ENCODE measurements at regions not wholly inside any gene's neighbourhood (a gene's known extent, or its start where the extent isn't known, plus 50 kb on each side); places are given as distances from the start of the nearest gene placed in this dataset.

DNA sequence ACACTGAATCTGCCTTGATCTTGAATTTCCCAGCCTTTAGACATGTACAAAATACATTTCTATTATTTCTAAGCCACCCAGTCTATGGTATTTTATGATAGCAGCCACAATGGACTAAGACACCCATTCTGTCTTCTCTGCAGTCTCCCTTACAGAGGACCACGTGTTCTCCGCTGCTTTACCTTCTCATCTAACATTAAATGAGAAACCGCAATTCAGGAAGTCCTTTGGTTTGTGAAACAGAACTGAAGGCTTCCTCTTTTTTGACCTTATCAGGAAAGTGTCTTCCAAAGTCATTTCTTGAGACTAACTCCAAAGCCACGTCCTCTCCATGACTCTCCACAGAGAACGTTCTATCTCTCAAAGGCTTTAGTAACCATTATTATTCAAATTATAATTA, 560.1 kb downstream of the OMA1 start:
- Histone ChIP-seq H3K9me2 (replicated peaks; ENCODE audit: low read length) (no peaks in the 10 kb centered on the region), H3K4me1 (ENCODE audit: insufficient read depth, low read length) (no peaks in the 10 kb centered on the region), H3K9ac (ENCODE audit: low read length) (no peak overlapping the region), H3K27me3 (ENCODE audit: low read length) (0 out of 2 replicates have a peak, but pooled peaks cover 5% of the 10 kb centered on the region), H2AFZ (ENCODE audit: low read length) (no peak overlapping the region), H3K4me2 (ENCODE audit: low read length) (no peak overlapping the region), H4K20me1 (ENCODE audit: low read length) (no peaks in the 10 kb centered on the region), H3K36me3 (ENCODE audit: low read depth, low read length) (no peaks in the 10 kb centered on the region), H3F3A (ENCODE audit: low read length, unreplicated experiment) (no peaks in the 10 kb centered on the region), H3K27ac (ENCODE audit: low read length) (no peak overlapping the region), H3K79me2 (ENCODE audit: low read length) (no peaks in the 10 kb centered on the region), H3K4me3 (ENCODE audit: low read length) (no peak overlapping the region), H3K9me3 (ENCODE audit: low read length) (no peaks in the 10 kb centered on the region)
- TF ChIP-seq, protein P1, sequence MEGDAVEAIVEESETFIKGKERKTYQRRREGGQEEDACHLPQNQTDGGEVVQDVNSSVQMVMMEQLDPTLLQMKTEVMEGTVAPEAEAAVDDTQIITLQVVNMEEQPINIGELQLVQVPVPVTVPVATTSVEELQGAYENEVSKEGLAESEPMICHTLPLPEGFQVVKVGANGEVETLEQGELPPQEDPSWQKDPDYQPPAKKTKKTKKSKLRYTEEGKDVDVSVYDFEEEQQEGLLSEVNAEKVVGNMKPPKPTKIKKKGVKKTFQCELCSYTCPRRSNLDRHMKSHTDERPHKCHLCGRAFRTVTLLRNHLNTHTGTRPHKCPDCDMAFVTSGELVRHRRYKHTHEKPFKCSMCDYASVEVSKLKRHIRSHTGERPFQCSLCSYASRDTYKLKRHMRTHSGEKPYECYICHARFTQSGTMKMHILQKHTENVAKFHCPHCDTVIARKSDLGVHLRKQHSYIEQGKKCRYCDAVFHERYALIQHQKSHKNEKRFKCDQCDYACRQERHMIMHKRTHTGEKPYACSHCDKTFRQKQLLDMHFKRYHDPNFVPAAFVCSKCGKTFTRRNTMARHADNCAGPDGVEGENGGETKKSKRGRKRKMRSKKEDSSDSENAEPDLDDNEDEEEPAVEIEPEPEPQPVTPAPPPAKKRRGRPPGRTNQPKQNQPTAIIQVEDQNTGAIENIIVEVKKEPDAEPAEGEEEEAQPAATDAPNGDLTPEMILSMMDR (conservative IDR thresholded peaks at IDR 0.05; ENCODE audit: low read depth, low read length) = no peak
- TF ChIP-seq EZH2 (IDR thresholded peaks at IDR 0.05; ENCODE audit: low read length, unreplicated experiment) (no peak), EZH2phosphoT487 (IDR thresholded peaks at IDR 0.05; ENCODE audit: borderline replicate concordance, low read length) (no peak)
- ATAC-seq (no peak), DNase-seq (no peak)
- intact Hi-C loops (cut with micrococcal nuclease) = no loop called here
- ChIA-PET POLR2A (ENCODE audit: unreplicated experiment) (no interaction called here), CTCF (no interaction called here)
- no TSS peak for BruUV-seq (replicated peaks)

GRCh38 chr1:57984277-57984676, 560.4 kb upstream of the DAB1 start:
- CTCF ChIA-PET = no interaction called here
- 0 out of 2 replicates have a peak, but pooled peaks cover 5% of the 10 kb centered on the region for H3K27me3 ChIP-seq (ENCODE audit: low read length)
- H3K9me2 ChIP-seq (replicated peaks; ENCODE audit: low read length) = no peaks in the 10 kb centered on the region
- POLR2A ChIA-PET (ENCODE audit: unreplicated experiment) = no interaction called here
- H4K20me1 ChIP-seq (ENCODE audit: low read length) = no peaks in the 10 kb centered on the region
- H3K27ac ChIP-seq (ENCODE audit: low read length) = no peak overlapping the region
- H3K9ac ChIP-seq (ENCODE audit: low read length) = no peak overlapping the region
- TF ChIP-seq EZH2 (IDR thresholded peaks at IDR 0.05; ENCODE audit: low read length, unreplicated experiment) = no peak
- TF ChIP-seq, protein P1 (conservative IDR thresholded peaks at IDR 0.05; ENCODE audit: low read depth, low read length) = no peak
- no peak for TF ChIP-seq EZH2phosphoT487 (IDR thresholded peaks at IDR 0.05; ENCODE audit: borderline replicate concordance, low read length)
- no peak overlapping the region for H3K4me3 ChIP-seq (ENCODE audit: low read length)
- H2AFZ ChIP-seq (ENCODE audit: low read length) = no peak overlapping the region
- ATAC-seq = no peak
- no peak overlapping the region for H3K4me2 ChIP-seq (ENCODE audit: low read length)
- H3K4me1 ChIP-seq (ENCODE audit: insufficient read depth, low read length) = no peaks in the 10 kb centered on the region
- BruUV-seq (replicated peaks) = no TSS peak
- no peaks in the 10 kb centered on the region for H3K79me2 ChIP-seq (ENCODE audit: low read length)
- H3K9me3 ChIP-seq (ENCODE audit: low read length) = no peaks in the 10 kb centered on the region
- intact Hi-C loops (cut with micrococcal nuclease) = no loop called here
- no peaks in the 10 kb centered on the region for H3K36me3 ChIP-seq (ENCODE audit: low read depth, low read length)
- DNase-seq = no peak
- H3F3A ChIP-seq (ENCODE audit: low read length, unreplicated experiment) = no peaks in the 10 kb centered on the region

GRCh38 chr1:57983441-57983840, 559.6 kb upstream of the DAB1 start:
- H3K4me2 ChIP-seq (ENCODE audit: low read length) = no peak overlapping the region
- CTCF ChIA-PET = no interaction called here
- no peaks in the 10 kb centered on the region for H3K36me3 ChIP-seq (ENCODE audit: low read depth, low read length)
- TF ChIP-seq, protein P1 (conservative IDR thresholded peaks at IDR 0.05; ENCODE audit: low read depth, low read length) = no peak
- TF ChIP-seq EZH2phosphoT487 (IDR thresholded peaks at IDR 0.05; ENCODE audit: borderline replicate concordance, low read length) (no peak), EZH2 (IDR thresholded peaks at IDR 0.05; ENCODE audit: low read length, unreplicated experiment) (no peak)
- no peak for DNase-seq
- H3F3A ChIP-seq (ENCODE audit: low read length, unreplicated experiment) = no peaks in the 10 kb centered on the region
- no peaks in the 10 kb centered on the region for H3K9me2 ChIP-seq (replicated peaks; ENCODE audit: low read length)
- no peaks in the 10 kb centered on the region for H4K20me1 ChIP-seq (ENCODE audit: low read length)
- no peak overlapping the region for H3K4me3 ChIP-seq (ENCODE audit: low read length)
- H3K79me2 ChIP-seq (ENCODE audit: low read length) = no peaks in the 10 kb centered on the region
- no peak overlapping the region for H3K9ac ChIP-seq (ENCODE audit: low read length)
- no TSS peak for BruUV-seq (replicated peaks)
- H3K4me1 ChIP-seq (ENCODE audit: insufficient read depth, low read length) = no peaks in the 10 kb centered on the region
- no peaks in the 10 kb centered on the region for H3K9me3 ChIP-seq (ENCODE audit: low read length)
- POLR2A ChIA-PET (ENCODE audit: unreplicated experiment) = no interaction called here
- no peak overlapping the region for H2AFZ ChIP-seq (ENCODE audit: low read length)
- no peak for ATAC-seq
- 0 out of 2 replicates have a peak, but pooled peaks cover 5% of the 10 kb centered on the region for H3K27me3 ChIP-seq (ENCODE audit: low read length)
- no peak overlapping the region for H3K27ac ChIP-seq (ENCODE audit: low read length)
- intact Hi-C loops (cut with micrococcal nuclease) = no loop called here

All from PC-3 (cell line).